Stomach (tissue), 8 donors: ENCODE measurements at regions not wholly inside any gene's neighbourhood (a gene's known extent, or its start where the extent isn't known, plus 50 kb on each side); places are given as distances from the start of the nearest gene placed in this dataset.
"Not testable (repeated sequence)": the region's sequence is repeated elsewhere in the genome, so short reads cannot be mapped to it uniquely, and the experiment has no call there.

Experiments used
- DNase-seq, 2 donors: peaks; one replicate each; pipeline versions ENCODE4 v3.0.0 to v3.0.0-alpha.2; 2013 to 2019
- H3K27ac ChIP-seq, 5 donors: fragments of 200-600 bp in 4 of 5; sonication (generic) in 4 of 5; one replicate each; pipeline ENCODE4 v1.5.1; 2013 to 2019; ENCODE audit warnings: mild to moderate bottlenecking in 1 of 5, moderate library complexity in 1 of 5
- H3K27me3 ChIP-seq, 3 donors: fragments of 200-600 bp; sonication (generic); one replicate each; pipeline ENCODE4 v1.5.1; 2017 to 2019; ENCODE audit warnings: mixed run types in 1 of 3
- H3K36me3 ChIP-seq, 4 donors: fragments of 200-600 bp; sonication (generic); 1 replicate in 3 of 4; 2 replicates in 1 of 4; pipeline ENCODE4 v1.5.1; 2016 to 2019
- H3K4me1 ChIP-seq, 4 donors: fragments of 200-600 bp; sonication (generic); one replicate each; pipeline ENCODE4 v1.5.1; 2016 to 2019
- H3K4me3 ChIP-seq, 4 donors: fragments of 200-600 bp; sonication (generic) in 3 of 4; one replicate each; pipeline ENCODE4 v1.5.1; 2016 to 2019; ENCODE audit warnings: mild to moderate bottlenecking in 1 of 4
- H3K9me3 ChIP-seq, 4 donors: fragments of 200-600 bp; sonication (generic); one replicate each; pipeline ENCODE4 v1.5.1; 2016 to 2019
- EP300 ChIP-seq: sonication (generic); formaldehyde crosslinking; IDR thresholded peaks from one replicate; pipeline ENCODE4 v1.6.1; 2017; ENCODE audit warnings: antibody characterized with exemption
- POLR2A ChIP-seq, 4 donors: fragments of 450-650 bp; IDR thresholded peaks; one replicate each; pipeline ENCODE4 v1.6.1; 2016; ENCODE audit warnings: antibody characterized with exemption in 4 of 4, control low read depth in 2 of 4, mild to moderate bottlenecking in 1 of 4, moderate library complexity in 1 of 4
- POLR2AphosphoS5 ChIP-seq, 3 donors: sonication (generic); formaldehyde crosslinking; IDR thresholded peaks; one replicate each; pipeline ENCODE4 v1.6.1; 2016; ENCODE audit warnings: antibody characterized with exemption in 3 of 3
- WGBS, 5 donors: extraction: QIAGEN DNeasy Blood & Tissue Kit in 3 of 5; methylation state at CpG; one replicate each; pipeline versions ENCODE4 v1.1.5 to v1.1.7; 2013 to 2018; 5-methylcytosine and 5-hydroxymethylcytosine counted together
- intact Hi-C: fragments of 100-400 bp; cut with DNase I; formaldehyde crosslinking; loops from one replicate; pipeline ENCODE4 v1.15.1; 2023; ENCODE audit warnings: low total_unique reads
- TF ChIP-seq, protein P1 (sequence below), 7 experiments: fragments of 450-650 bp in 4 of 7; fragments of 200-600 bp in 3 of 7; sonication (generic) in 3 of 7; IDR thresholded peaks; one replicate each; pipeline ENCODE4 v1.5.1; 2016 to 2019; ENCODE audit warnings: antibody characterized with exemption in 7 of 7, control low read depth in 2 of 7, mild to moderate bottlenecking in 1 of 7
- donor health status: healthy with polysubstance abuse.
- donor health status: Bipolar disorder and iron deficiency.
- donor health status: healthy.

- intact Hi-C loops: no loop called here
- 86 to 93% (median 90%) methylated on average over 2 of the region's 2 CpGs for whole genome bisulfite sequencing, 5 donors
- no peaks in the 10 kb centered on the region for H3K27me3 ChIP-seq
- no peaks in the 10 kb centered on the region for H3K4me1 ChIP-seq
- no peak overlapping the region for H3K4me3 ChIP-seq
- DNase-seq: no peak
- peaks cover 0 to 27% (median 4%) of the 10 kb centered on the region in 4 donors for H3K9me3 ChIP-seq
- no peaks in the 10 kb centered on the region for H3K36me3 ChIP-seq
- H3K27ac ChIP-seq: no peak overlapping the region
- TF ChIP-seq POLR2AphosphoS5 (IDR thresholded peaks at IDR 0.05): no peak
Measured at GRCh38 chr11:82045748-82046457, 687.8 kb downstream of the FAM181B start.

DNA sequence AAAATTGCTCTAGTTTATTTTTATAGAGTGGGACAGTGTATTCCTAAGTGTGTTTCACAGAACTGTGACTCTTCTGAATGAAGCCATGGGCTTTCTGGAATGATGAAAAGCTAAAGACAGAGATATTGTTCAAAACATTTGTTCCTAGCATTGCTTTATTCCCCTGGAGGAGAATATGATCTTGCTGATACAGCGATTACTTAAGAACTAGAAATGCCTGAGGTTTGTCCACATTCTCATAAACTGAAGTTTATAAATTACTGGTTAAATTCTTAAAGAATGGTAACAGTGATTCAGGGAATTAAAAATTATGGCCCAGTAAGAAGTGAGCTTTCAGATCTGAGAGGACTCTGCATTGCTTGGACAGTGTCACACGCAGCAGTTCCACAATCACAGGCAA lies 690.3 kb downstream of the FAM181B start:
- H3K27me3 ChIP-seq: no peaks in the 10 kb centered on the region
- no peaks in the 10 kb centered on the region for H3K36me3 ChIP-seq
- 36 to 73% (median 57%) methylated on average over 2 of the region's 2 CpGs for WGBS, 5 donors
- H3K4me1 ChIP-seq: no peaks in the 10 kb centered on the region
- no peak for DNase-seq
- TF ChIP-seq EP300 (no peak), POLR2AphosphoS5 (IDR thresholded peaks at IDR 0.05) (no peak), POLR2A (IDR thresholded peaks at IDR 0.05) (no peak)
- TF ChIP-seq, protein P1, sequence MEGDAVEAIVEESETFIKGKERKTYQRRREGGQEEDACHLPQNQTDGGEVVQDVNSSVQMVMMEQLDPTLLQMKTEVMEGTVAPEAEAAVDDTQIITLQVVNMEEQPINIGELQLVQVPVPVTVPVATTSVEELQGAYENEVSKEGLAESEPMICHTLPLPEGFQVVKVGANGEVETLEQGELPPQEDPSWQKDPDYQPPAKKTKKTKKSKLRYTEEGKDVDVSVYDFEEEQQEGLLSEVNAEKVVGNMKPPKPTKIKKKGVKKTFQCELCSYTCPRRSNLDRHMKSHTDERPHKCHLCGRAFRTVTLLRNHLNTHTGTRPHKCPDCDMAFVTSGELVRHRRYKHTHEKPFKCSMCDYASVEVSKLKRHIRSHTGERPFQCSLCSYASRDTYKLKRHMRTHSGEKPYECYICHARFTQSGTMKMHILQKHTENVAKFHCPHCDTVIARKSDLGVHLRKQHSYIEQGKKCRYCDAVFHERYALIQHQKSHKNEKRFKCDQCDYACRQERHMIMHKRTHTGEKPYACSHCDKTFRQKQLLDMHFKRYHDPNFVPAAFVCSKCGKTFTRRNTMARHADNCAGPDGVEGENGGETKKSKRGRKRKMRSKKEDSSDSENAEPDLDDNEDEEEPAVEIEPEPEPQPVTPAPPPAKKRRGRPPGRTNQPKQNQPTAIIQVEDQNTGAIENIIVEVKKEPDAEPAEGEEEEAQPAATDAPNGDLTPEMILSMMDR (IDR thresholded peaks at IDR 0.05): no peak
- peaks cover 0 to 14% (median 4%) of the 10 kb centered on the region in 4 donors for H3K9me3 ChIP-seq
- intact Hi-C loops: no loop called here
- no peak overlapping the region for H3K27ac ChIP-seq
- no peak overlapping the region for H3K4me3 ChIP-seq

- H3K36me3 ChIP-seq: no peaks in the 10 kb centered on the region
- no peak for DNase-seq
- H3K27ac ChIP-seq: no peak overlapping the region
- H3K27me3 ChIP-seq: no peaks in the 10 kb centered on the region
- intact Hi-C loops: no loop called here
- H3K4me1 ChIP-seq: no peaks in the 10 kb centered on the region
- H3K9me3 ChIP-seq: peaks cover 0 to 7% (median 0%) of the 10 kb centered on the region in 4 donors
- no peak overlapping the region for H3K4me3 ChIP-seq
- 85 to 89% (median 88%) methylated on average over 6 of the region's 6 CpGs for WGBS, 5 donors
- no peak for TF ChIP-seq POLR2AphosphoS5 (IDR thresholded peaks at IDR 0.05)
- TF ChIP-seq EP300: no peak
- TF ChIP-seq, protein P1 (IDR thresholded peaks at IDR 0.05): no peak
Measured at GRCh38 chr11:82041764-82042163, 691.9 kb downstream of the FAM181B start.

- Histone ChIP-seq H3K9me3 (no peaks in the 10 kb centered on the region), H3K4me1 (no peaks in the 10 kb centered on the region), H3K36me3 (no peaks in the 10 kb centered on the region), H3K27me3 (no peaks in the 10 kb centered on the region), H3K4me3 (no peak overlapping the region), H3K27ac (no peak overlapping the region)
- DNase-seq: no peak
- intact Hi-C loops: no loop called here
- TF ChIP-seq POLR2AphosphoS5 (IDR thresholded peaks at IDR 0.05) (no peak), EP300 (no peak), POLR2A (IDR thresholded peaks at IDR 0.05) (no peak)
- TF ChIP-seq, protein P1 (IDR thresholded peaks at IDR 0.05): no peak
- WGBS, 5 donors: 56 to 70% (median 65%) methylated on average over 2 of the region's 2 CpGs
Measured at GRCh38 chr11:82038154-82038553, 695.5 kb downstream of the FAM181B start.

- WGBS, 5 donors: 47 to 72% (median 65%) methylated on average over 1 of the region's 1 CpG
- intact Hi-C loops: no loop called here
- Histone ChIP-seq H3K27ac (no peak overlapping the region), H3K4me1 (no peaks in the 10 kb centered on the region), H3K9me3 (no peaks in the 10 kb centered on the region), H3K27me3 (no peaks in the 10 kb centered on the region), H3K36me3 (no peaks in the 10 kb centered on the region), H3K4me3 (no peak overlapping the region)
- no peak for TF ChIP-seq POLR2A (IDR thresholded peaks at IDR 0.05)
- TF ChIP-seq EP300: no peak
- TF ChIP-seq, protein P1 (IDR thresholded peaks at IDR 0.05): no peak
- TF ChIP-seq POLR2AphosphoS5 (IDR thresholded peaks at IDR 0.05): no peak
- no peak for DNase-seq
Measured at GRCh38 chr11:82034527-82034926, 699.1 kb downstream of the FAM181B start.

- not testable (repeated sequence) for H3K9me3 ChIP-seq
- 83 to 94% (median 90%) methylated on average over 7 to 9 of the region's 9 CpGs for WGBS, 5 donors
Measured at GRCh38 chr11:82027335-82027734, 706.3 kb downstream of the FAM181B start.

More at GRCh38 chr11:82027335-82027734, 706.3 kb downstream of the FAM181B start:
- H3K36me3 ChIP-seq, intact Hi-C loops, H3K27me3 ChIP-seq, H3K4me3 ChIP-seq, H3K4me1 ChIP-seq, H3K27ac ChIP-seq, DNase-seq: not testable (repeated sequence)
